ENCODE measurements at regions not wholly inside any gene's neighbourhood (a gene's known extent, or its start where the extent isn't known, plus 50 kb on each side); places are given as distances from the start of the nearest gene placed in this dataset.
A peak's percentile ranks its signal among the peaks of the same experiment; 100 is the strongest.

GRCh38 chr2:18346344-18346743 lies 214.1 kb downstream of the RDH14 start:
- Histone ChIP-seq H3K9me3 (no peaks in the 10 kb centered on the region), H3K27ac (peak overlapping the region; percentile 37 to 62), H3K36me3 (no peaks in the 10 kb centered on the region), H3K4me3 (no peak overlapping the region), H3K4me1 (peaks cover 0 to 8% of the 10 kb centered on the region in 2 donors), H3K27me3 (no peaks in the 10 kb centered on the region)
- no peak for DNase-seq (ENCODE audit: low spot score in 2 of 2)
- no peak for TF ChIP-seq CTCF (IDR thresholded peaks at IDR 0.05)
- intact Hi-C loops (cut with DNase I), result no loop called here

- Histone ChIP-seq H3K36me3 (no peaks in the 10 kb centered on the region), H3K4me1 (peaks cover 0 to 8% of the 10 kb centered on the region in 2 donors), H3K27me3 (no peaks in the 10 kb centered on the region), H3K9me3 (no peaks in the 10 kb centered on the region), H3K27ac (peak overlapping the region; percentile 37 to 62), H3K4me3 (no peak overlapping the region)
- intact Hi-C loops (cut with DNase I), result no loop called here
- no peak for DNase-seq (ENCODE audit: low spot score in 2 of 2)
- peak in 1 of 3 experiments; percentile 8 for TF ChIP-seq CTCF (IDR thresholded peaks at IDR 0.05)
Measured at GRCh38 chr2:18345848-18346247, 214.6 kb downstream of the RDH14 start.

GRCh38 chr2:18342901-18343300 lies 217.6 kb downstream of the RDH14 start:
- DNase-seq (ENCODE audit: low spot score in 2 of 2), result no peak

GRCh38 chr2:18339326-18339725 lies 221.1 kb downstream of the RDH14 start:
- intact Hi-C loops (cut with DNase I), result no loop called here
- Histone ChIP-seq H3K4me1 (no peaks in the 10 kb centered on the region), H3K27ac (no peak overlapping the region), H3K36me3 (no peaks in the 10 kb centered on the region), H3K4me3 (no peak overlapping the region), H3K27me3 (no peaks in the 10 kb centered on the region), H3K9me3 (no peaks in the 10 kb centered on the region)
- no peak for DNase-seq (ENCODE audit: low spot score in 2 of 2)
- no peak for TF ChIP-seq CTCF (IDR thresholded peaks at IDR 0.05)

More at GRCh38 chr2:18342901-18343300, 217.6 kb downstream of the RDH14 start:
- TF ChIP-seq CTCF (IDR thresholded peaks at IDR 0.05), result no peak
- H3K36me3 ChIP-seq, result no peaks in the 10 kb centered on the region
- H3K4me3 ChIP-seq, result no peak overlapping the region
- no peaks in the 10 kb centered on the region for H3K9me3 ChIP-seq
- no peak overlapping the region for H3K27ac ChIP-seq
- no peaks in the 10 kb centered on the region for H3K27me3 ChIP-seq
- intact Hi-C loops (cut with DNase I), result no loop called here
- H3K4me1 ChIP-seq, result peaks cover 0 to 8% of the 10 kb centered on the region in 2 donors

GRCh38 chr2:18336975-18337374 lies 223.5 kb downstream of the RDH14 start:
- H3K4me3 ChIP-seq, result no peak overlapping the region
- H3K9me3 ChIP-seq, result no peaks in the 10 kb centered on the region
- H3K4me1 ChIP-seq, result no peaks in the 10 kb centered on the region
- H3K27ac ChIP-seq, result no peak overlapping the region
- H3K27me3 ChIP-seq, result no peaks in the 10 kb centered on the region
- no peak for DNase-seq (ENCODE audit: low spot score in 2 of 2)
- intact Hi-C loops (cut with DNase I), result no loop called here
- H3K36me3 ChIP-seq, result no peaks in the 10 kb centered on the region
- no peak for TF ChIP-seq CTCF (IDR thresholded peaks at IDR 0.05)

DNA sequence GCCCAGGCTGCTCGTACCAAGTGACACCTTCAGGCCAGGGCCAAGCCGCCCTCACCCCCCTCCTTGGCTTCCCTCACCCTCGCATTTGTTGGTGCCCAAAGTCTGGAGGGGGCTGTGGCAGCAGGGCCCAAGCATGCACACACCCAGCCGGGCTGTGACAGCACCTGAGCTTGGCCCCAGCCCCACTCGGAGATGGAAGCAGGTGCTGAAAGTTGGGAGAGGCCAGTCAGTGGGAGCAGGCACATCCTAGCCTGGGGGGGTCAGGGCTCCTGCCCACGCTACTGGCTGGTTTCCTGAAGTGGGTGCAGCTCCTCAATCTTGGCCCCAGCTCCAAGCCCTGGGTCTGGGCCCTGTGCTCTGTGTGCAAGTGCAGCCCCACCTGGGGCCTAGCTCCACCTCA lies 228.0 kb downstream of the RDH14 start:
- no peak overlapping the region for H3K27ac ChIP-seq
- no peaks in the 10 kb centered on the region for H3K4me1 ChIP-seq
- no peak overlapping the region for H3K4me3 ChIP-seq
- no peaks in the 10 kb centered on the region for H3K36me3 ChIP-seq
- intact Hi-C loops (cut with DNase I), result no loop called here
- no peak for TF ChIP-seq CTCF (IDR thresholded peaks at IDR 0.05)
- DNase-seq (ENCODE audit: low spot score in 2 of 2), result no peak
- H3K27me3 ChIP-seq, result no peaks in the 10 kb centered on the region
- no peaks in the 10 kb centered on the region for H3K9me3 ChIP-seq
